ENCODE measurements at regions not wholly inside any gene's neighbourhood (a gene's known extent, or its start where the extent isn't known, plus 50 kb on each side); places are given as distances from the start of the nearest gene placed in this dataset.

DNA sequence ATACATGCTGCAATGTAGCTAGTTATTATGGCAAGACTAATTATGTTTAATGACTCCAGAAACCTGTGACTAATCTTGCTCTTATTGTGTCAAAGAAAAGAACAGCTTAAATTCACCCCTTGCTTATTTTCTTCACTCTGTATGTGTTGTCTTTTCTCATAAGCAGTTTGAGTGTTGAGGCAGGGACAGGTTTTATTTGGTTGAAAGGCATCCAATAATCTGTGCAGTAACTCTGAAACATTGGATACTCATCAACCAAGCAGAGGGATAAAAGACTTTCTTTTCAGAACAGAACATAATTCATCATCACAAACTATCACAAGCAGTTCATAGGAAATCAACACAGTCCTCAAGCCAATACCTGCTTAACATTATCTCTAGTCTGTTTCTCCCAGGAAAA, 797.6 kb upstream of the MBL2 start:
- DNase-seq (ENCODE audit: low spot score in 2 of 2), result no peak
- no peak overlapping the region for H3K4me3 ChIP-seq (ENCODE audit: low read depth, poor library complexity, severe bottlenecking)
- intact Hi-C loops (cut with DNase I; ENCODE audit: low total_unique reads), result no loop called here
- no peak for TF ChIP-seq POLR2A (IDR thresholded peaks at IDR 0.05)
- TF ChIP-seq, protein P1, sequence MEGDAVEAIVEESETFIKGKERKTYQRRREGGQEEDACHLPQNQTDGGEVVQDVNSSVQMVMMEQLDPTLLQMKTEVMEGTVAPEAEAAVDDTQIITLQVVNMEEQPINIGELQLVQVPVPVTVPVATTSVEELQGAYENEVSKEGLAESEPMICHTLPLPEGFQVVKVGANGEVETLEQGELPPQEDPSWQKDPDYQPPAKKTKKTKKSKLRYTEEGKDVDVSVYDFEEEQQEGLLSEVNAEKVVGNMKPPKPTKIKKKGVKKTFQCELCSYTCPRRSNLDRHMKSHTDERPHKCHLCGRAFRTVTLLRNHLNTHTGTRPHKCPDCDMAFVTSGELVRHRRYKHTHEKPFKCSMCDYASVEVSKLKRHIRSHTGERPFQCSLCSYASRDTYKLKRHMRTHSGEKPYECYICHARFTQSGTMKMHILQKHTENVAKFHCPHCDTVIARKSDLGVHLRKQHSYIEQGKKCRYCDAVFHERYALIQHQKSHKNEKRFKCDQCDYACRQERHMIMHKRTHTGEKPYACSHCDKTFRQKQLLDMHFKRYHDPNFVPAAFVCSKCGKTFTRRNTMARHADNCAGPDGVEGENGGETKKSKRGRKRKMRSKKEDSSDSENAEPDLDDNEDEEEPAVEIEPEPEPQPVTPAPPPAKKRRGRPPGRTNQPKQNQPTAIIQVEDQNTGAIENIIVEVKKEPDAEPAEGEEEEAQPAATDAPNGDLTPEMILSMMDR (IDR thresholded peaks at IDR 0.05), result no peak

DNA sequence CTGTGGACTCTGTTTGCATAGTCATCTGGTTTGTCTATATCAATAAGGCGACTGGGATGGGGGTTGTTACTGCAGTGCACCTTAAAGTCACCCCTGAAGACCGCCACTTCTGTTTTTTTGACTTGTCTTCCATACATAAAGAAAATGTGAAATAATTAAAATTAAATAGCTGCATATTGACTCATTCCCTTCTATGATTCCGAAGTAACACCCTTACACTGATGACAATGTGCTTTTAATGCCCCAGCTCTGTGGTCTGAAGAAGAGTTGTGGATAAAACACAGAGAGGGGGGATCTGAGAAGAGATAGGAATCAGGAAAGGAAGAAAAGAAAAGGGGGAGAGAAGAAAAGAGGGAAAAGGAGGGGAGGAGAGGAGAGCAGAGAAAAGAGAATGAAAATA, 796.9 kb upstream of the MBL2 start:
- no peak overlapping the region for H3K4me3 ChIP-seq (ENCODE audit: low read depth, poor library complexity, severe bottlenecking)
- no peak for TF ChIP-seq POLR2A (IDR thresholded peaks at IDR 0.05)
- TF ChIP-seq, protein P1 (IDR thresholded peaks at IDR 0.05), result no peak
- intact Hi-C loops (cut with DNase I; ENCODE audit: low total_unique reads), result no loop called here
- no peak for DNase-seq (ENCODE audit: low spot score in 2 of 2)
- WGBS, 2 donors, result 59 to 86% methylated on average over 3 of the region's 3 CpGs

DNA sequence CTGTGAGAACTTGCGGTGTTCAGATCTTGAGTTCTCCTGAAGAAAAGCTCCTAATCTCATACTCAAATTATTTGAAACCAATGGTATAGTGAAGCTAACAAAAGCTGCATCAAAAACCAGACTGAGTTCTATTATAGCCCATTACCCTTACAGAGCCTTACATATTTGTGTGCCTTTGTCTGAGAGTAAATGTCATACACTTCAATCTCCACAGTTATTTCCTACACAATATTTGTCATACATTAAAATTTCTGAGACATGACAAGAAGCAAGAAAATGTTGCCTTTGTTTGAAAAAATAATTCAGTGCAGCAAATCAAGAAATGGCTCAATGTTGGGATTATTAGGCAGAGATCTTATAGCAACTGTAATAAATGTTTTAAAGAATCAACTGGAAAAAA, 776.1 kb upstream of the MBL2 start:
- WGBS, 2 donors, result 96 to 97% methylated on average over 1 of the region's 1 CpG
- DNase-seq (ENCODE audit: low spot score in 2 of 2), result no peak
- TF ChIP-seq, protein P1 (IDR thresholded peaks at IDR 0.05), result no peak
- no peak for TF ChIP-seq POLR2A (IDR thresholded peaks at IDR 0.05)
- intact Hi-C loops (cut with DNase I; ENCODE audit: low total_unique reads), result no loop called here
- no peak overlapping the region for H3K4me3 ChIP-seq (ENCODE audit: low read depth, poor library complexity, severe bottlenecking)

DNA sequence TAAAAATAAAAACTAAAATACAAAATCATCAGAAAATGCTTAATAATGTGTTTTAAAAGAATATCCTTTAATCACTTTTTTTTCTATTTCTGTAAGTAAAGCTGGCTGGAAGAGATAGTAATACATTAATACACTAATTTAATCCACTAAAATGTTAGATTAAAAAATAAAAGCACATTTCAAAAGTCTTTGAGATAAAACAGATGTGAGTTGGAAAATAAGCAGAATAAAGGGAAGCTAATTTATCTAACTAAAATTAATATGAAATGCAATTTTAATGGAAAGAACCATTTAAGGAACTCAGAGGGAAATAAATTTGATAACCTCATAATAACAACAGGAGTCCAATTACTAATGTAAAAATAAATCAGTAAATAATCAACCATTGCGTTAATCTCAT, 774.8 kb upstream of the MBL2 start:
- TF ChIP-seq, protein P1 (IDR thresholded peaks at IDR 0.05), result no peak
- no peak for TF ChIP-seq POLR2A (IDR thresholded peaks at IDR 0.05)
- DNase-seq (ENCODE audit: low spot score in 2 of 2), result no peak
- intact Hi-C loops (cut with DNase I; ENCODE audit: low total_unique reads), result no loop called here
- no peak overlapping the region for H3K4me3 ChIP-seq (ENCODE audit: low read depth, poor library complexity, severe bottlenecking)
- WGBS, 2 donors, result 91 to 95% methylated on average over 1 of the region's 1 CpG

DNA sequence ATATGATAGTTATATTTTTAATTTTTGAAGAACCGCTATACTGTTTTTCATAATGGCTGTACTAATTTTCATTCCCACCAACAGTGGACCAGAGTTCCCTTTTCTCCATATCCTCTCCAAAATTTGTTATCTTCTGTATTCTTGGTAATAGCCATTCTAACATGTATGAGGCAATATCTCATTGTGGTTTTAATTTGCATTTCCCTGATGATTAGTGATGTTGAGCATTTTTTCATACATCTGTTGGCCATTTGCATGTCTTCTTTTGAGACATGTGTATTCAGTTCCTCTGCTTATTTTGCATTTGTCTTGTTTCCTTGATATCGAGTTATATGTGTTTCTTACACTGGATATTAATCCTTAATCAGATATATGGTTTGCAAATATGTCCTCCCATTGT, 770.8 kb upstream of the MBL2 start:
- no peak overlapping the region for H3K4me3 ChIP-seq (ENCODE audit: low read depth, poor library complexity, severe bottlenecking)
- WGBS, 2 donors, result 80 to 83% methylated on average over 2 of the region's 2 CpGs
- TF ChIP-seq POLR2A (IDR thresholded peaks at IDR 0.05), result no peak
- TF ChIP-seq, protein P1 (IDR thresholded peaks at IDR 0.05), result no peak
- intact Hi-C loops (cut with DNase I; ENCODE audit: low total_unique reads), result no loop called here
- DNase-seq (ENCODE audit: low spot score in 2 of 2), result no peak

DNA sequence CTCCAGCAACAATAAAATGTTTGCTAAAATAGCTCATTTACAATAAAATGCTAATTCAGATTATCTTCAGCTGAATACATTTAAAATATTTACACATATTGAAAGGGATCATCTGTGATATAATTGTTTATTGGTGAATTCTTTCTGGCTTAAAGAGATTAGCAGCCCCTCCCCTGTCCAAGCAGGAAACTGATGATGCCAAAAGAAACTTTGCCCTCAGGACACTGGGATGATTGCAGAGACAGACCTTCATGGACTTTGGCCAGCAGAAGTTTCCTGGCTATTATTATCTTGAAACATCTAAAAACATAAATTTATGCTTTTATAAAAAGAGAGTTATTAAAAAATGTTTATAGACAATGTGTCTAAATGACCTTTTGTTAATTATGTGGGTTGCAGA, 764.9 kb upstream of the MBL2 start:
- TF ChIP-seq, protein P1 (IDR thresholded peaks at IDR 0.05), result no peak
- no peak for TF ChIP-seq POLR2A (IDR thresholded peaks at IDR 0.05)
- intact Hi-C loops (cut with DNase I; ENCODE audit: low total_unique reads), result no loop called here
- H3K4me3 ChIP-seq (ENCODE audit: low read depth, poor library complexity, severe bottlenecking), result no peak overlapping the region
- DNase-seq (ENCODE audit: low spot score in 2 of 2), result no peak
